HG02840 (cell line): ENCODE measurements at regions not wholly inside any gene's neighbourhood (a gene's known extent, or its start where the extent isn't known, plus 50 kb on each side); places are given as distances from the start of the nearest gene placed in this dataset.

Experiments used
- ATAC-seq: cut with Tn5 transposase; IDR thresholded peaks from one replicate; pipeline ENCODE4 v1.9.1; 2021; ENCODE audit warnings: mild to moderate bottlenecking, moderate library complexity, moderate number of reproducible peaks; ENCODE audit not compliant: unreplicated experiment, low FRiP score

- no peak for ATAC-seq
Observed at GRCh38 chr5:51027271-51027670, 356.0 kb upstream of the ISL1 start.

GRCh38 chr5:51028394-51028793 is 354.9 kb upstream of the ISL1 start:
- ATAC-seq: no peak

GRCh38 chr5:51033215-51033614 is 350.0 kb upstream of the ISL1 start:
- no peak for ATAC-seq

GRCh38 chr5:51034222-51034901 is 348.9 kb upstream of the ISL1 start:
- no peak for ATAC-seq

- no peak for ATAC-seq
Observed at GRCh38 chr5:51039424-51040329, 343.6 kb upstream of the ISL1 start.

GRCh38 chr5:51043745-51044144 is 339.5 kb upstream of the ISL1 start:
- no peak for ATAC-seq

- no peak for ATAC-seq
Observed at GRCh38 chr5:51047369-51047768, 335.9 kb upstream of the ISL1 start.

GRCh38 chr5:51053361-51053760 is 329.9 kb upstream of the ISL1 start:
- ATAC-seq: no peak

GRCh38 chr5:51060953-51061352 is 322.3 kb upstream of the ISL1 start:
- ATAC-seq: no peak

GRCh38 chr5:51072937-51073336 is 310.3 kb upstream of the ISL1 start:
- ATAC-seq: no peak

GRCh38 chr5:51082741-51083140 is 300.5 kb upstream of the ISL1 start:
- no peak for ATAC-seq

- no peak for ATAC-seq
Observed at GRCh38 chr5:51091816-51092215, 291.4 kb upstream of the ISL1 start.

- ATAC-seq: no peak
Observed at GRCh38 chr5:51095486-51095885, 287.8 kb upstream of the ISL1 start.

- no peak for ATAC-seq
Observed at GRCh38 chr5:51096859-51097258, 286.4 kb upstream of the ISL1 start.

GRCh38 chr5:51099173-51099853 is 283.9 kb upstream of the ISL1 start:
- ATAC-seq: no peak

GRCh38 chr5:51104556-51104955 is 278.7 kb upstream of the ISL1 start:
- no peak for ATAC-seq

- ATAC-seq: no peak
Observed at GRCh38 chr5:51109786-51110410, 273.4 kb upstream of the ISL1 start.

- no peak for ATAC-seq
Observed at GRCh38 chr5:51131266-51131665, 252.0 kb upstream of the ISL1 start.

- ATAC-seq: no peak
Observed at GRCh38 chr5:51138164-51138563, 245.1 kb upstream of the ISL1 start.

- no peak for ATAC-seq
Observed at GRCh38 chr5:51148437-51148836, 234.8 kb upstream of the ISL1 start.

- no peak for ATAC-seq
Observed at GRCh38 chr5:51156222-51156621, 227.0 kb upstream of the ISL1 start.
